ENCODE measurements at regions not wholly inside any gene's neighbourhood (a gene's known extent, or its start where the extent isn't known, plus 50 kb on each side); places are given as distances from the start of the nearest gene placed in this dataset.
"Not testable (repeated sequence)": the region's sequence is repeated elsewhere in the genome, so short reads cannot be mapped to it uniquely, and the experiment has no call there.

GRCh38 chr2:36163520-36164254, 191.9 kb upstream of the CRIM1 start:
- no peak for DNase-seq

- not testable (repeated sequence) for DNase-seq
These were observed 198.5 kb upstream of the CRIM1 start for GRCh38 chr2:36157093-36157492.

- DNase-seq: no peak
These were observed 207.7 kb upstream of the CRIM1 start for GRCh38 chr2:36147670-36148390.

GRCh38 chr2:36146765-36147164, 208.8 kb upstream of the CRIM1 start:
- DNase-seq: no peak

GRCh38 chr2:36140391-36140790, 215.2 kb upstream of the CRIM1 start:
- DNase-seq: no peak

- no peak for DNase-seq
These were observed 218.0 kb upstream of the CRIM1 start for GRCh38 chr2:36137612-36138011.

- no peak for DNase-seq
These were observed 221.3 kb upstream of the CRIM1 start for GRCh38 chr2:36134281-36134680.

- no peak for DNase-seq
These were observed 227.2 kb upstream of the CRIM1 start for GRCh38 chr2:36128359-36128758.

GRCh38 chr2:36125702-36126101, 229.9 kb upstream of the CRIM1 start:
- no peak for DNase-seq

GRCh38 chr2:36123995-36124394, 231.6 kb upstream of the CRIM1 start:
- DNase-seq: no peak

- no peak for DNase-seq
These were observed 258.6 kb upstream of the CRIM1 start for GRCh38 chr2:36097022-36097421.

GRCh38 chr2:36091844-36092741, 263.5 kb upstream of the CRIM1 start:
- DNase-seq: not testable (repeated sequence)

GRCh38 chr2:36088716-36089328, 266.8 kb upstream of the CRIM1 start:
- DNase-seq: no peak

GRCh38 chr2:36087344-36087743, 268.2 kb upstream of the CRIM1 start:
- no peak for DNase-seq

- no peak for DNase-seq
These were observed 275.8 kb upstream of the CRIM1 start for GRCh38 chr2:36079793-36080192.

GRCh38 chr2:36074008-36074407, 281.6 kb upstream of the CRIM1 start:
- no peak for DNase-seq

- no peak for DNase-seq
These were observed 283.9 kb upstream of the CRIM1 start for GRCh38 chr2:36071698-36072097.

- no peak for DNase-seq
These were observed 286.5 kb upstream of the CRIM1 start for GRCh38 chr2:36069074-36069473.

GRCh38 chr2:36068086-36068485, 287.5 kb upstream of the CRIM1 start:
- no peak for DNase-seq

GRCh38 chr2:36060133-36060532, 295.4 kb upstream of the CRIM1 start:
- DNase-seq: no peak

GRCh38 chr2:36059691-36060090, 295.9 kb upstream of the CRIM1 start:
- no peak for DNase-seq

GRCh38 chr2:36058953-36059352, 296.6 kb upstream of the CRIM1 start:
- no peak for DNase-seq

- DNase-seq: no peak
These were observed 297.5 kb upstream of the CRIM1 start for GRCh38 chr2:36058076-36058475.

Data from effector CD4-positive, alpha-beta T cell (primary cell).